CD4-positive, alpha-beta T cell treated with Interleukin-6 at 100 ng/mL for 8 hours (primary cell): ENCODE measurements at regions not wholly inside any gene's neighbourhood (a gene's known extent, or its start where the extent isn't known, plus 50 kb on each side); places are given as distances from the start of the nearest gene placed in this dataset.

Experiments used
- DNase-seq: peaks from one replicate; pipeline ENCODE4 v3.0.0-alpha.2; 2020; ENCODE audit warnings: mixed read lengths, low spot score

DNA sequence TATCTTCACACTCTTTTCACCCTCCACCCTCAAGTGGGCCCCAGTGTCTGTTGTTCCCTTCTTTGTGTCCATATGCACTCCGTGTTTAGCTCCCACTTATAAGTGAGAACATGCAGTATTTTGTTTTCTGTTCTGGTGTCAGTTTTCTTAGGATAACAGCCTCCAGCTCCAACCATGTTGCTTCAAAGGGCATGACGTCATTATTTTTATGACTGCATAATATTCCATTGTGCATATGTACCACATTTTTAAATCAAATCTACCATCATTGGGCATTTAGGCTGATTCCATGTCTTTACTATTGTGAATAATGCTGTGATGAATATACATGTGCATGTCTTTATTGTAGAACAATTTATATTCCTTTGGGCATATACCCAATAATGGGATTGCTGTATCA, 140.3 kb downstream of the LYPLAL1 start:
- no peak for DNase-seq

DNA sequence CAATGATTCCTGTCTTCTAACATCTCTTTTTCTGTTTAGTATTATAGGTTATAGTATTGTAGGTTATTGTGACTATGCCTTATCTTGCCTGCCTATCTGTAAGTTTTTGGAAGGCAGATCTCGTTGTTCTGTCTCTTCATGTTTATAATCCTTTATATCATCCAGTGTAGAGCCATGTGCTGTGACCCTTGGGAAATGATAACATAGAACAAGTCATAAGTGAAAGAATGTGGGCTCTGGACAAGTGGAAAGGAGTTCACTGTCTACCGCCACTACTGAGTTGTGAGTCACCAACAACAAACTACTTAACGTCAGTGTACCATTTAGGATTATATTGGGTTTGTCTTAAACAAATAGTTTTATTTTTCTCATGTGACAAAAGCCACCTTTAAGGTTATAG, 139.3 kb downstream of the LYPLAL1 start:
- no peak for DNase-seq

DNA sequence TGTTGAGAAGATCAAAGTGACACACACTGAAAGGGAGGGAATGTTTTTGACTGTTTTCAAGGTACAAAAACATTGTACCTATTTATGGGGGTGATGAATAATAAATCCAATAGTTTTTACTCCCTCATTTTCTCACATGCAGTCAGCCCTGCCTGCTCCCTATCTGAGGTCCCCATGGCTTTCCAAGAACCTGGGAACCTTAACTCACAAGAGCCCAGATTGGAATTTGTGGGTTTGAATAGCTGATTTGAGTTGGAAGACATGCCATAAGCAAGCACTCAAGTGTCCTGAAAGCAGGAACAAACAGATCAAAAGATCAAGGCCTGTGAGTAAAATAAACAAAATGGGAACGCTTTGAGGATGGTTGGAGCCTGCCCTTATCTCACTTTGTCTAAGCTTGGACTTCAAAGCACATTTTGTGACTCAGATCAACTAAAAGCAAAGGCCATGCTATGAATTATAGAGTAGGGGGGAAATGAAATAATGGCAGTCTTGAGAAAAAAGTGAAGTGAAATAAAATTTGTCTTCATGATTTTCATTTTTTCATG, 136.6 kb downstream of the LYPLAL1 start:
- no peak for DNase-seq

DNA sequence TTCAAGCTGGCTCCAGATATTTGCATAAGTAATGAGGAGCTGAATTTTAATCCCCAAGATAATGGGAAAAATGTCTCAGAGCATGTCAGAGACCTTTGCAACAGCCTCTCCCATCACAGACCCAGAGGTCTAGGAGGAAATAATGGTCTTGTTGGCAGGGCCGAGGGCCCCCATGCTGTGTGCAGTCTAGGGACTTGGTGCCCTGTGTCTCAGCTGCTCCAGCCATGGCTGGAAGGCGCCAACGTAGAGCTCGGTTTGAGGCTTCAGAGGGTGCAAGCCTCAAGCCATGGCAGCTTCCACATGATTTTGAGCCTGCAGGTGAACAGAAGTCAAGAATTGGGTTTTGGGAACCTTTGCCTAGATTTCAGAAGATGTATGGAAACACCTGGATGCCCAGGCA, 134.7 kb downstream of the LYPLAL1 start:
- no peak for DNase-seq

DNA sequence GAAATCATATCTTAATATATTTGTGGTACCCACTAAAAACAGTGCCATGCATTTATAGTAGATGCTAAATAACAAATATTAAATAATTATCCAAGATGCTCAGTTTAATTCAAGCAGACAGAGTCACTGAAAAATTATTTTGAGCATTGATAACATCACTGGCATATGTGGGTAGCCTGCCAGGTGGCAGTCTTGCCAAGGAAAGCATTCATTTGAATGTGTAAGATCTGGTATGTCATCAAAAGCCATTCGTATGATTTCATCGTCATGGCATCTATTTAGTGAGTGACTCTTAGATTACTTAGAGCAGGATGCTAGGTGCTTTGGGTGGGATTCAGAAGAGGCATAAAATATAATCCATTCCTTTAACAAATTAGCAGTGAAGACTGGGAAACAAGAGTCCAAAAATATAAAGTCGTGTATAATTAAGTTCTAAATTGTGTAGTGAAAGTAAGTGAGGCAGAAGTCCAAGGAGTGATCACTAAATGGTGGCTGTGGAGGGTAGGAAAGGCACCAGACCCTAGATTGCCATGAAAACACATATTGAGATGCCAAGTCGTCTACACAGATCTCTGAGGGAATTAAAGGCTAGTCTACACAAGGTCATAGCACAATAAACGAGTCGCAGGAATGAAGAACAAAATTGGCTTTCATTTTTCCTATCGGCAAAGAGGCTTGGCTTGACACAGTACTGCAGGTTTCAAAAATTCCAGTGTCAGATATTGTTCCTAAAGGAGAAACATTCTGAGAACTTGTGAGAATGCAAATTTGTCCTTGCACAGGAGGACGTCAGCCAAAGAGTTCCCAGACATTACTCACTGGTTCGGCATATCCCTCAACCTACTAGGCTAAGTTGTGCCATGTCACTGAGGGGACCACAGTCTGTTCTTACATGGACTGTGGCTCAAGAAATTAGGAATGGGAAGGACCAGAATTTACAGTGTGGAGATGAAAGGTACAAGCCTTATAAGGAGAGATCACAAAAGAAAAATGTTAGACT, 130.8 kb downstream of the LYPLAL1 start:
- DNase-seq = no peak

DNA sequence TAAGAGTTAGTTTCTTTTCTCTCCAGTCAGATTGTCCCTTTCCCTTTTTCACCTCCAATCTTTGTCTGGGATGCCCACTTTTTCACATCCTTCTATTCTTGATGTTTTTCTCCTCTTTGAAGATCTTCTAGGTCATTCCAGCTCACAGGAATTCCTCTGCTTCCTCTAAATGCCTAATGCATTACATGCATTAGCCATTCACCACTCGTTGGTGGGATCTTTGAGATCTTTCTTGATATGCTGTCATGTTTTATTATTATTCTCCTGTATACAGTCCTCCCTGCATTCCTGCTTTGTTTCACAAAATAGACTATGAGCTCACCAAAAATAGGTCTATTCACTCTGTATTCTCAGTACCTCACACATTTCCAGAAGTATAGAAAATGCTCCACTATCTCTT, 129.0 kb downstream of the LYPLAL1 start:
- no peak for DNase-seq

DNA sequence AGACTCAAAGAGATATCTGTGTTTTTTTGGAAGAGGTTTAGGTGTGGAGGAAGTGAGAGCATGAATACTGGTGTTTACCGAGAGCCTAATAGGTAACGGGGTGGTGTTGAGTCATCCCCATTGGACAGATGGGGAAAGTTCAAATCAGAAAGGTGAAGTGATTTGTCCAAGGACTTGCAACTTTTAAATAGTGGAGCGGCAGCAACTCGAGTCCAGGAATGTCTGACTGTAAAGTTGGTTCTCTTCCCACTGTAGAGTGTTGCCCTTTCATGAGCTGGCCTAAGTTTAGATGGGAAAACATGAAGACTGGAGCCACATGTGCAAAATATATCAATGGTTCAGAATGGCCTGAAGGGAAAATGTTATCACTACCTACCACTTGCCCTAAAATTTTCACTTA, 125.7 kb downstream of the LYPLAL1 start:
- no peak for DNase-seq

DNA sequence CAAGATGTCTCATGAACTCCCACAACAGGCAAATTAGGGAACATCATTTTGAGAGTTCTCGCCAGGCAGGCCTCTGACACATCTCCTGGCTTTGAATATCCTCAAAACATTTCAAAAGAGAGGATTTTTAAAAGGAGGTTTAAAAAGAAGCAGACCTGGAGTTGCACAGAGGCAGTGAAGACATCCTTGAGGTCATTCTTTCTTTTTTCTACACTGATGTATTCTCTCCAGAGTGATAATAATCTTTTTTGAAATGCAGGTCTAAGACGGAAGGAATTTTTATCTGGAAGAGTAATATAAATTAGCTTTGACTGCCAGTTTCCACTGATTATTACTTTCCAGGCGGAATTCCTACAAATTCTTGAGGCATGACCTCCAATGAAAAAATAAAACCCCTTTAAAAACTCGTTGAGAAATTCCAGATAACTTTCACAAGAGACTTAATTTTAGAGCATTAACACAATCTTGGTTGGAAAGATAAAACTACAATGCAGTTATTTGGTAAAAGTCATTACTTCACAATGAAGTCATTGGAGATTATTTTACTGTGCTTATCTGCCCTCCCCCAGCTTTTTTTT, 125.0 kb downstream of the LYPLAL1 start:
- DNase-seq = no peak

DNA sequence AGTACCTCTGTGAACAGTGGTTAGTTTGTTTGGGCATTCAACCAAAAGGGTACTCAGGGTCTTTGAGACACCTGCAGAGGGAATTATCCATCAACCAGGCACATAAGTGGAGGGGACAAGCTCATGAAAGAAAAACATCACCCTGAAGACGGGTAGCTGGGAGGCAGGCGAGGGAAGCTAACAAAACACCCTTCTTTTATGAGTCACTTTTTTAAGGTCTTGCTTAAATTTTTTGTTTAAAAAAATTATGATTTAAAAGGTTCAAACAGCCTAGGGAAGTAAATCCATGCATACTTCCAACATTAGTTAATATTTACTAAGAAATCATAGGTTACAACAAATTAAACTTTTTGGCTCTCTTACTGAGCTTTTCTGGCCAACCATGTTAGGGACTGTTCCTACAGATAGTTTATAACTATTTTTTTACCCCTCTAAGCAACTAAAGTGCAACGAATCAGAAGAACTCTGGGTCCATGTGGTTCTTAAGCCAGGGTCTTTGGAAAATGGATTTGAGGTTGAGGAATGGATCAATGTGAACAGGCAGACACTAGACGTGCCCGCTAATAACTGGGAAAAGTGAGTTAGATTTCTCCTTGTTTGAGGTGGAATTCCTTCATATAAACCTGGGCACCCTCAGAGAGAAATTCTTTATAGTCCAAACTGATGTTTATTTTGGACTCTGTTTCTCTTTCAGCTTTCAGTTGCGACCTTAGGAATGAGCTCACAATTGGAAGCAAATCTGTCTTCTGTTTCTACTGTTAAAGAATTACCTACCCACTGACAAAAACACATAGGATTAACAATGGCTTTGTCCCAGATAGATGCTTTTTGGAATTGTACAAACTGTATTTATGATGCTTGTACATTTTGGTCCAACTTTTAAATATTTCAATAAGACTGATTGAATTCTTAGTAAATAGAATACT, 123.0 kb downstream of the LYPLAL1 start:
- DNase-seq = no peak

DNA sequence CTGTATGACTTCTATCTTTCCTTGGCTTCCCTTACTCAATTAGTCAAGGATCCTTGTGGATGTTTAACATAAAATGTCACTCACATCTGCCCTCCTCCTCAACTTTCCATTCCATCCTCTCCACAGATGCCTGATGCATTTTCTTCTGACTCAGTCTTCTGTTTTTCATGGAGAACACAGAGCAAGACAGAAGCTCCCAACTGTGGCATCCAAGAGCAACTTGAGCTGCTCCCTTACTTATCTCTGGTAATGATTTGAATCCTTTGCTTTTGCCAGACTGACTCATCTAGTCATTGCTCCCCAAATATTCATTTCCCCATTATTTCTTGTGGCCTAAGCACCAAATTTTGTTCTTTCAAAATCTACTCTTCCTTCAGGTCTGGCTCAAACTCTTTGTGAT, 120.6 kb downstream of the LYPLAL1 start:
- no peak for DNase-seq

DNA sequence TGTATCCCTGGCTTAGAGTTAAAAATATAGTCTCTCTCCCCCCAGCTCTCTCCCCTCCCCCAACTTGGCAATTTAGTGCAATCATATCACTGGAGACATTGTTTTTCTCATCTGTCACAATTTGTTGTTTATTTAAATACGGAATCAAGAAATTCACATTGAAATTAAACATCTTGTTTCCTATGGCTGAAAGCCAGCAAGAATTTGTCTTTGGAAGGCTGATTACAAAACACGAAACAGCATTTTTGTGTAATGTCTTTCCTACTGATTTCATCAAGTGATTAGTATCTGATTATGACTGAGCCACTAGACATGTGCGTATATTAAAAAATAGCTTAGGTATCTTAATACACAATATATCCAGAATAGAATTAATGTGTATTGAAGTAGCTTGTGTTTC, 119.7 kb downstream of the LYPLAL1 start:
- no peak for DNase-seq

DNA sequence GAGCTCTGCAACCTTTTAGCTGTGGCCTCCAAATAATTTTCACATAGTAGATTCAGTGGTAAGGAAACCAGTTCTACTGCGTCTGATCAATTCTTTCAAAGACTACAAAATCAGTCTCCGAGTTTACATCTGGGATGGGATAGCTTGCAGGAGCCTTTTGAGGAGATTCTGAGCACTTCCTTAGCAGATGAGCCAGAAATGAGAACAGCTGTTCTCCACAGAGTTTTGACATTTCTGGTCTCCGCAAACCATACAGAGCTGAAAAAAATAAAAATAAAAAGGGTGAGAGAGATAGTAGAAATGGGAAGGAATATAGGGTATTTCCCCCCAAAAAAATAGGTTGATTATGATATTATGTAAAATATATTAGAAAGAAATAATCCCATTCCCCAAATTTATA, 119.3 kb downstream of the LYPLAL1 start:
- DNase-seq = no peak

DNA sequence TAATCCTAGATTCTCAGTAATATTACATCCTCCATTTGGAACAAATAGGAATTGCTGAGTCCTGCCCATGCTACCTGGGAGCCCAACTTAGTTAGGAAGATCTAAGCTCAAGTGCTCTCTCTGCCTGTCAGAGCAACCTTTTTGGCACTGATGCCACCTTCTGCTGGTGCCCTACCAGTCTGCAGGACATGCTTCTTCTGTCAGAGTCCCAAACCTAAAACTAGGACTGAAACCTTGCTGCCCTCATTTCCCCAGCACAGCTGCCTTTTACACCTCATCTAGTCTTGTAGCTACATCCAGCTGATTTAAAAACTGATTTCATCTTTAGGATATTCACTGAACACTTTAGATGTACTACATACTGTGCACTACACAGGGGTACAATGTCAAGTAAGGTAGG, 118.7 kb downstream of the LYPLAL1 start:
- DNase-seq = no peak

DNA sequence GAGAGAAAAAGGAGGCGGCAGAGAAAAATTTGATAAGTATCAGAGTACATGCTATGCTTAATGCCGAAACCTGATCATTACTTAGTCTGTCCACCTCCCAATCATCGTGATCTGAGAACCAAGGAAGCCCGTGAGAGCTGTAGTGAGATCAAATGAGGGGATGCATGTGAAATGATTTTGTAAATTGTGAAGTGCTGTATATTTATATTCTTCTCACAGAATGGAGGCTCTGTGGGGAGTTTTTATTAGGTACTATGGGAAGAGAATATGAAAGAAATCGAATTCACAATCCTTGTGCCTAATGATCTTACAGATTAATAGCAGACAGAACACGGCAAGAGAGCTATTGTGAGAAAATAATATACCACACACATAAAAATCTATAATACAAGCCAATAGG, 115.5 kb downstream of the LYPLAL1 start:
- no peak for DNase-seq

DNA sequence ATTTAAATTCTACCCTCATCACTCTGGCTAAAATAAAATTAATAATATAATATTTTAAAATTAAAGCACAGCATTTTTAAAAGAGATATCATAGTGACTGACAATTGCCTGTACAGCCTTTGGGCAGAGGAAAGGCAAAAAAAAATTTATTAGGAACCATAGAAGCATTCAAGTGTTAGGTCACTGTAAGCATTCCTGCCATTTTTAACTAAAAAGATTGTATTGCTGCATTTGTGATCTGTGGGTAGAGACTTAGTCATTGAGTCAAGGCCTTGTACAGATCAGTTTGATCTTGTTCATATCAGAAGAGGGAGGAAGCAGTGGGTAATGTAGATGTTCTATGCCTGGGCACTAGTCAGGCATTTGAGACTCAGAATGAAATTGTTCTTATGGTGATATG, 109.9 kb downstream of the LYPLAL1 start:
- DNase-seq = no peak

DNA sequence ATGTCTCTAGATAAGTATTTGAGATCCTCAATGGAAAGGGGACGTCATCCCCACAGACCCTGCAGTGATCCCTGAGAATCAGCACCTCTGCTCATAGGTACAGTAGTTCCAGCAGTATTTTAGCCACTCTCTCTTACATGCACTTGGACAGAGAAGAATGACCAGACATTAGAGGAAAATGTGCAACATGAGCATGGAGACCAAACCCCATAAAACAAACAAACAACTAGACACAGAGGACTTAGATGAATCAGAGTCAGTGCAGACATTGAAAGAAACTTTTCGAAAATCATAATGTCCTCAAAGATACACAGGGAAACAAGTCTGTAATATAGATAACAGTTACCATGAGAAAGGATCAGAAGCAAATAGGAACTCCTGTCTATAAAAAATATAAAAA, 108.2 kb downstream of the LYPLAL1 start:
- no peak for DNase-seq

DNA sequence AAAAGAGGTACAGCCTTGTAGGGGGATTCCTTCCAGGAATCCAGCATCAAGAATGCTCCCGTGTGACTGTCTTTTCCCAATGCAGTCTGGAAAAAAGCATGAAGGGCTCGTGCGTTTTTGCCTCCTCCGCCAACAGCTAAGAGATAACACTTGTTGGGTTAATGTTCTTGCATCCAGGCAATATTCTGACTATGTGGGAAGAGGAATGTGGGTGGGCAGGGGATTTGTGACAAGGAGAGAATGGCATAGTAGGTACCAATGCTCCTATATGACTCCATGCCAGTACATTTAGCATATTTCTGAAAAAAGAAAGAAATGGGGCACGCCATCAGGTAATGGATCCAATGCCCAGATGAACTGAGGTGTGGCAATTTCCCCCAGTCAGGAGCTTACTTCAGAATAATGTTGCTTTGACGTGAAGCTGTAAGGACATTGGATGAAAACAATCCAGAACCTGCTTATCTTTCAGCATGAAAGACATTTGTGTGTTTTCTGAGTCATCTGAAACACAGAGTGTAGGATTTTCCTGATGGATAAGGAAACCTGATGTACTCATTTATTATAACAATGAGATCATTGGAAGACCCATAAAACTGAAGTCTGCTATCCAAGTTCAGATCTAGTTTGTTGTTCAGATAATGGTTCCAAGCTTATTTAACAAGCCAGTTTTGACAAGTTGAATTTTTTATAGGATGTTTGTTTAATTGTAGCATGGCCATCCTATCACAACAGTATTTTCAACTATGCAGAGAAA, 105.5 kb downstream of the LYPLAL1 start:
- DNase-seq = no peak

DNA sequence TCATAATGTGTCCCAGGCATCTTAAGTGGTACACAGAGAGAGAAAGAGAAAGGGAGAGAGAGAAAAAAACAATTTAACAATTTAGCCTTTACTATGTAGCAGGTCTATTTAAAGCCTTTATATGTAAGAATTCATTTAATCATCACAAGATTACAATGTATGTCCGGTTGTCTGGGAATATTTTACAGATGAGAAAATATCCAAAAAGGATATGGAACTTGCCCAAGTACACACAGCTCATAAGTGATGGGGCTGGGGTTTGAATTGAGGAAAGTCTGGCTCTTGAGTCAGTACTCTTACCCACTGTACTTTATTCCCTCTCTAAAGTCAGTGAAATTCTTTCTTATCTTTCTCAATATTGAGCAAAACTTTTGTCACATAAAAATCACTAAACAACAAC, 104.6 kb downstream of the LYPLAL1 start:
- no peak for DNase-seq

DNA sequence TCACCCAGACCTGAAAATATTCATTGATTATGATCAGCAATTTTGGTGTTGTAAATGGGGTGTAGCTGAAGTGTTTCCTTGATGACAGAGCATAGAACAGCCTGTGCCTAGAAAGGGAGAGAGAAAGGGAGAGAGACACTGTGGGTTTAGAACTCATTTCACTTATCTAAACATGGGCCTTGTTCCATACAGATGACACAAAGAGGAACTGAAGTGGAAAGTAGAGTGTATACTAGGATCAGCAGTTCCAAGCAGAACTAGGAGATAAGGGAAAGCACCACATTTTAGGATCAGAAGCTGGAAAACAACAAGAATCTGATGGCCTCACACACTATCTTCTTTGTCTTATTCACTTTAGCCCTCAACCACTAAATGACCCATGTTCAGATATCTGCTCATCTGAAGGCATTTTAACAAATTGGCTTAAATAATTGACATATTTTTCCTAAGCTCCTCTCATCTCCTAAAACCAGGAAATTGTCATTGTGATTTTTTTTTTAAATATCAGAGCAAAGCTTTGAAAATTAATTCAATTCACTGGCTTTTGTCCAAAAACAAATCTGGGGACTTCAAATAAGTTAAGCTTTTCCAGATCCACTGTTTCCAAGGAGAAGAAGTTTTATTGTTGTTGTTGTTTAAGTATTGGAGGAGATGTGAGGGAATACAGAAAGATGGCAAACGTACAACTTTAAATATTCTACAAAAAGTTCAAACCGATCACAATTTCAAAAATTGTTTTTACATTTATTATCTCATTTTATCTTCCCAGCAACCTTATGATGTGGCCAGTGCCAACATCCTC, 103.8 kb downstream of the LYPLAL1 start:
- no peak for DNase-seq

DNA sequence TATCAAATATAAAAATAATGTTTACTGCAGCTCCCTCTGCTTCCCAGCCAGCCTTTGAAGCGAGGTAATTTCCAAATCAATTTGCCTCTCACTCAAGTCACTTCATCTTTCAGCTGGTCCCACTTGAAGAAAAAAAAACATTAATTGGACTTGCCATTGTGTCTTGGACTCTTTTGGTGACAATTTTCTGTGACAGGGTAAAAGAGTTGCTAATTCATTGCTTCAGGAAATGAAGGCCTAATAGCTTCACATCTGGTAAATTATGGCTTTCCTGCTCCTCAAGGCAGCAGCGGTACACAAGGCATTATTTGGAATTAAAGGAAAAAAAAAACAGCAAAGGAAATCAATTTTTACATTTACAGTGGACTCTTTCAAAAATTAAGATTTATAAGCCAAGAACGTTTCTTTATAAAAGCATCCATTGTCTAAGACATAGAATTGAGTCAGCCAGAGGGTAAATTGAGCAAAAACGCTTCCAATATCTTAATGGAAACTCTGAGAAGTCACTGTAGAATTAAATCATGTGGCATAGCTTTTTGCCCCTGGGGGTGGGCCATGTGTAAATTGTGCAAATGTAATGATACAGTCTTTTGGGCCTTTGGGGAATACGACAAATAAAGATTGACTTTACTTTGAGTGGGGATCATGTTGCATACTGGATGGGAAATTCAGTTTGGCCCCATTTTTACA, 102.5 kb downstream of the LYPLAL1 start:
- no peak for DNase-seq
